HepG2 (cell line): ENCODE measurements at regions not wholly inside any gene's neighbourhood (a gene's known extent, or its start where the extent isn't known, plus 50 kb on each side); places are given as distances from the start of the nearest gene placed in this dataset.

Experiments
- ATF1 ChIP-seq: IDR thresholded peaks from 2 replicates; pipeline ENCODE4 v1.6.1; 2016; ENCODE audit warnings: mild to moderate bottlenecking, control low read depth
- CSRNP1 ChIP-seq: sonication (generic); formaldehyde crosslinking; IDR thresholded peaks from 2 replicates; pipeline ENCODE4 v1.8.1; 2023; ENCODE audit warnings: mild to moderate bottlenecking, missing genetic modification reagents
- E2F5 ChIP-seq: sonication (generic); formaldehyde crosslinking; conservative IDR thresholded peaks from 2 replicates; pipeline ENCODE4 v1.4.0; 2020; ENCODE audit warnings: missing genetic modification reagents
- JARID2 ChIP-seq: sonication (generic); formaldehyde crosslinking; IDR thresholded peaks from 2 replicates; pipeline ENCODE4 v1.8.1; 2023; ENCODE audit warnings: missing genetic modification reagents, inconsistent platforms; ENCODE audit not compliant: insufficient replicate concordance
- MED13 ChIP-seq: sonication (generic); formaldehyde crosslinking; IDR thresholded peaks from 2 replicates; pipeline ENCODE4 v1.5.0; 2020; ENCODE audit warnings: missing genetic modification reagents
- NR2F1 ChIP-seq, 2 experiments: fragments of 450-650 bp in 1 of 2; formaldehyde crosslinking in 1 of 2; IDR thresholded peaks; 2 replicates each; pipeline versions ENCODE4 v1.5.0 to v1.6.1; 2016 to 2020; ENCODE audit warnings: mild to moderate bottlenecking in 1 of 2, missing compliant biosample characterization in 1 of 2, missing genetic modification reagents in 1 of 2, moderate library complexity in 1 of 2
- RFXANK ChIP-seq: IDR thresholded peaks from 2 replicates; pipeline ENCODE4 v1.6.1; 2016
- SALL1 ChIP-seq: sonication (generic); formaldehyde crosslinking; IDR thresholded peaks from 2 replicates; pipeline ENCODE4 v1.8.0; 2022; ENCODE audit warnings: mild to moderate bottlenecking, missing genetic modification reagents
- XBP1 ChIP-seq: sonication (generic); formaldehyde crosslinking; IDR thresholded peaks from 2 replicates; pipeline ENCODE4 v1.5.0; 2020; ENCODE audit warnings: missing genetic modification reagents
- ZBTB3 ChIP-seq: sonication (generic); formaldehyde crosslinking; IDR thresholded peaks from 2 replicates; pipeline ENCODE4 v1.4.0; 2020; ENCODE audit warnings: low read depth, mild to moderate bottlenecking, moderate library complexity, missing genetic modification reagents, borderline replicate concordance
- ZBTB49 ChIP-seq: sonication (generic); formaldehyde crosslinking; IDR thresholded peaks from 2 replicates; pipeline ENCODE4 v1.4.0; 2020; ENCODE audit warnings: missing genetic modification reagents, borderline replicate concordance
- ZNF329 ChIP-seq: sonication (generic); formaldehyde crosslinking; IDR thresholded peaks from 2 replicates; pipeline ENCODE4 v1.9.0; 2021; ENCODE audit warnings: low read depth, mild to moderate bottlenecking, missing genetic modification reagents
- TF ChIP-seq, protein P1 (sequence below): sonication (generic); formaldehyde crosslinking; IDR thresholded peaks from 2 replicates; pipeline ENCODE4 v1.4.0; 2020; ENCODE audit warnings: missing genetic modification reagents
- TF ChIP-seq, protein P2 (sequence below): sonication (generic); IDR thresholded peaks from 2 replicates; pipeline ENCODE4 v1.6.1; 2016; ENCODE audit warnings: low read depth, borderline replicate concordance

- TF ChIP-seq JARID2: no peak
- TF ChIP-seq MED13 (CRISPR knock-in tag): 0 out of 2 replicates have a peak, but pooled peaks have one; percentile 38
- peak; percentile 72 for TF ChIP-seq ATF1 (CRISPR knock-in tag)
- no peak for TF ChIP-seq CSRNP1 (CRISPR knock-in tag)
- no peak for TF ChIP-seq E2F5
- TF ChIP-seq XBP1 (CRISPR knock-in tag): no peak
- peak in 1 of 2 experiments; percentile 47; a peak in 1 of 4 replicates for TF ChIP-seq NR2F1 (CRISPR knock-in tag; IDR thresholded peaks at IDR 0.05)
- TF ChIP-seq, protein P1, sequence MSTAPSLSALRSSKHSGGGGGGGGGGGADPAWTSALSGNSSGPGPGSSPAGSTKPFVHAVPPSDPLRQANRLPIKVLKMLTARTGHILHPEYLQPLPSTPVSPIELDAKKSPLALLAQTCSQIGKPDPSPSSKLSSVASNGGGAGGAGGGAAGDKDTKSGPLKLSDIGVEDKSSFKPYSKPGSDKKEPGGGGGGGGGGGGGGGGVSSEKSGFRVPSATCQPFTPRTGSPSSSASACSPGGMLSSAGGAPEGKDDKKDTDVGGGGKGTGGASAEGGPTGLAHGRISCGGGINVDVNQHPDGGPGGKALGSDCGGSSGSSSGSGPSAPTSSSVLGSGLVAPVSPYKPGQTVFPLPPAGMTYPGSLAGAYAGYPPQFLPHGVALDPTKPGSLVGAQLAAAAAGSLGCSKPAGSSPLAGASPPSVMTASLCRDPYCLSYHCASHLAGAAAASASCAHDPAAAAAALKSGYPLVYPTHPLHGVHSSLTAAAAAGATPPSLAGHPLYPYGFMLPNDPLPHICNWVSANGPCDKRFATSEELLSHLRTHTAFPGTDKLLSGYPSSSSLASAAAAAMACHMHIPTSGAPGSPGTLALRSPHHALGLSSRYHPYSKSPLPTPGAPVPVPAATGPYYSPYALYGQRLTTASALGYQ (CRISPR knock-in tag): peak; percentile 81; the same call in 1 of the 2 replicates
- TF ChIP-seq SALL1 (CRISPR knock-in tag): peak; percentile 72; the same call in 1 of the 2 replicates
- no peak for TF ChIP-seq RFXANK (CRISPR knock-in tag)
- peak; percentile 87; the same call in 1 of the 2 replicates for TF ChIP-seq ZBTB3
- no peak for TF ChIP-seq ZBTB49
- no peak for TF ChIP-seq ZNF329 (CRISPR knock-in tag)
- TF ChIP-seq, protein P2, sequence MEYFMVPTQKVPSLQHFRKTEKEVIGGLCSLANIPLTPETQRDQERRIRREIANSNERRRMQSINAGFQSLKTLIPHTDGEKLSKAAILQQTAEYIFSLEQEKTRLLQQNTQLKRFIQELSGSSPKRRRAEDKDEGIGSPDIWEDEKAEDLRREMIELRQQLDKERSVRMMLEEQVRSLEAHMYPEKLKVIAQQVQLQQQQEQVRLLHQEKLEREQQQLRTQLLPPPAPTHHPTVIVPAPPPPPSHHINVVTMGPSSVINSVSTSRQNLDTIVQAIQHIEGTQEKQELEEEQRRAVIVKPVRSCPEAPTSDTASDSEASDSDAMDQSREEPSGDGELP: peak; percentile 69; the same call in 1 of the 2 replicates
Measured at GRCh38 chr2:234845602-234846590, 105.9 kb upstream of the SH3BP4 start (continued).
